Transverse colon (tissue), 3 donors: ENCODE measurements at regions not wholly inside any gene's neighbourhood (a gene's known extent, or its start where the extent isn't known, plus 50 kb on each side); places are given as distances from the start of the nearest gene placed in this dataset.

ENCODE experiments used
- EP300 ChIP-seq: sonication (generic); formaldehyde crosslinking; IDR thresholded peaks from one replicate; pipeline ENCODE4 v1.6.1; 2017; ENCODE audit warnings: antibody characterized with exemption, low read depth
- TF ChIP-seq, protein P1 (sequence below), 5 experiments: fragments of 200-600 bp in 3 of 5; fragments of 450-650 bp in 2 of 5; sonication (generic) in 3 of 5; IDR thresholded peaks; 1 replicate in 2 of 5; 2 replicates in 3 of 5; pipeline ENCODE4 v1.5.1; 2016 to 2017; ENCODE audit warnings: antibody characterized with exemption in 5 of 5, inconsistent platforms in 3 of 5, mild to moderate bottlenecking in 2 of 5, moderate library complexity in 1 of 5

DNA sequence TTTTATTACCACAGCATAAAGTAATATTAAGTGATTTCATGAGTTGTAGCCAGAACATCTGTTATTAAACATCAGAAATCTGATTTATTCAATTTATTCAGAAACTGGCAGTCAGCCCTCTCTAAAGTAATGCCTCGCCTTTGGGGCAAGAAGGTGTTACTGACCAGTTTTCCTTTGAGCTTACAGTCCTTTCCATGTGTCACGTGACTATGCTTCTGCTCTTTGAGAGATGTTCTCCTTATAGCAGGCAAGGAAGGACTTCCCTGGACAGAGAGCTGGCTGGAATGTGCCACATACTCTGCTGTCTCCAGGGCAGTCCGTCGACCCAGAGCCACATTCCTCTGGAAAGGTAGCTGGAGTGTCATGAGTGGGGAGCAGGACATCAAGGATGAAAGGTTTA lies 119.7 kb downstream of the RDH14 start:
- TF ChIP-seq, protein P1, sequence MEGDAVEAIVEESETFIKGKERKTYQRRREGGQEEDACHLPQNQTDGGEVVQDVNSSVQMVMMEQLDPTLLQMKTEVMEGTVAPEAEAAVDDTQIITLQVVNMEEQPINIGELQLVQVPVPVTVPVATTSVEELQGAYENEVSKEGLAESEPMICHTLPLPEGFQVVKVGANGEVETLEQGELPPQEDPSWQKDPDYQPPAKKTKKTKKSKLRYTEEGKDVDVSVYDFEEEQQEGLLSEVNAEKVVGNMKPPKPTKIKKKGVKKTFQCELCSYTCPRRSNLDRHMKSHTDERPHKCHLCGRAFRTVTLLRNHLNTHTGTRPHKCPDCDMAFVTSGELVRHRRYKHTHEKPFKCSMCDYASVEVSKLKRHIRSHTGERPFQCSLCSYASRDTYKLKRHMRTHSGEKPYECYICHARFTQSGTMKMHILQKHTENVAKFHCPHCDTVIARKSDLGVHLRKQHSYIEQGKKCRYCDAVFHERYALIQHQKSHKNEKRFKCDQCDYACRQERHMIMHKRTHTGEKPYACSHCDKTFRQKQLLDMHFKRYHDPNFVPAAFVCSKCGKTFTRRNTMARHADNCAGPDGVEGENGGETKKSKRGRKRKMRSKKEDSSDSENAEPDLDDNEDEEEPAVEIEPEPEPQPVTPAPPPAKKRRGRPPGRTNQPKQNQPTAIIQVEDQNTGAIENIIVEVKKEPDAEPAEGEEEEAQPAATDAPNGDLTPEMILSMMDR (IDR thresholded peaks at IDR 0.05): no peak
- TF ChIP-seq EP300: no peak
